A673 (cell line): ENCODE measurements at regions not wholly inside any gene's neighbourhood (a gene's known extent, or its start where the extent isn't known, plus 50 kb on each side); places are given as distances from the start of the nearest gene placed in this dataset.

Source experiments
- CTCF ChIP-seq: fragments of 300-800, 200-600 bp; sonication (generic); conservative IDR thresholded peaks from 2 replicates; pipeline ENCODE4 v1.5.1; 2017; ENCODE audit warnings: low read depth, mild to moderate bottlenecking, antibody characterized with exemption, low read length, moderate library complexity, mixed read lengths
- EZH2 ChIP-seq: fragments of 200-600 bp; sonication (generic); IDR thresholded peaks from 2 replicates; pipeline ENCODE4 v1.6.1; 2017; ENCODE audit warnings: borderline replicate concordance, low read depth, mild to moderate bottlenecking, mixed read lengths, antibody characterized with exemption, low read length; ENCODE audit not compliant: poor library complexity, severe bottlenecking

DNA sequence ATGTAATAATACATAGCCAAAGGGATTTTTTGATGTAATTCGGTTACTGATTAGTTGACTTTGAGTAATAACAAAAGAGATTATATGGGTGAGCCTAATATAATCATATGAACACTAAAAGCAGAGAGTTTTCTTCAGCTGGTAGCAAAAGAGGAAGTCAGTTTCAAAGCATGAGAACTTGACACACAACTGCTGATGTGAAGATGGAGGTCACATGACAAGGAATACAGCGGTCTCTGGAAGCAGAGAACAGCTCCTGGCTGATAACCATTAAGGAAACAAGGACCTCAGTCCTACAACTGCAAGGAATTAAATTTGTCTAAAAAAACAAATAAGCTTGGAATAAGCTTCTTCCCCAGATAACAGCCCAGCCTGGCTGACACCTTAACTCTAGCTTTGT is 119.1 kb upstream of the PRNP start:
- TF ChIP-seq CTCF (no peak), EZH2 (no peak)
